HG03097 (cell line): ENCODE measurements at regions not wholly inside any gene's neighbourhood (a gene's known extent, or its start where the extent isn't known, plus 50 kb on each side); places are given as distances from the start of the nearest gene placed in this dataset.
"Not testable (repeated sequence)": the region's sequence is repeated elsewhere in the genome, so short reads cannot be mapped to it uniquely, and the experiment has no call there.

Experiments used
- ATAC-seq: cut with Tn5 transposase; IDR thresholded peaks from one replicate; pipeline ENCODE4 v1.9.1; 2021; ENCODE audit not compliant: unreplicated experiment, low FRiP score

DNA sequence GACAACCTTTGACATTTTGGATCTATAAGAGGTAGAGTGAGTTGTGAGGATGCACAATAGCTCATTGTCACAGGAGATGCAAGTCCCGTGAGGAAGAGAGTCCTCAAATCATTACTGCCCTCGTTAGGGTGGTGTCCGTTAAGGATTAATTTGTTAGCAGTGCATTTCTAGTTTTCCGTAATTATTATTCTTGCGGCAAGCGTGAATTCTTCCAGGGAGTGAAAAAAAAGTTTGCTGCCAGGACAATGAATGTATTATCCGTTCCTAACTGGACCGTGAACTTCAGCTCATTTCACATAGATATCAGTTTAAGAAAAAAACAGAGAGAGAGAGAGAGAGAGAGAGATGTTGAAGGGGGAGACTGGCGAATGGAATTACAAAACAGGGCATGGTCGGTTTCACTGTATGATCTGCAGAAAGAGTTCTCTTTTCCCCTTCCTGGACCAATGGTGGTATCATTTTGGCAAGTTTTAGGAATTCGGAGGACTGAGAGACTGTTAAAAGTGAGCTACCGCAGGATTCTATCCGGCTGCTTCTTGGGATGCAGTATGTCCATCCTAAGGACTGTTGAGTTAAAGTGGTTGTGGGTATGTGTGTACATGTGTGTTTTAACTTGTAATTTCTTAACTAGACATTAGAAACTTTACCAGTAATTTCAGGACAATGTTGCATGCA lies 216.0 kb upstream of the NFIA start:
- ATAC-seq, result no peak

DNA sequence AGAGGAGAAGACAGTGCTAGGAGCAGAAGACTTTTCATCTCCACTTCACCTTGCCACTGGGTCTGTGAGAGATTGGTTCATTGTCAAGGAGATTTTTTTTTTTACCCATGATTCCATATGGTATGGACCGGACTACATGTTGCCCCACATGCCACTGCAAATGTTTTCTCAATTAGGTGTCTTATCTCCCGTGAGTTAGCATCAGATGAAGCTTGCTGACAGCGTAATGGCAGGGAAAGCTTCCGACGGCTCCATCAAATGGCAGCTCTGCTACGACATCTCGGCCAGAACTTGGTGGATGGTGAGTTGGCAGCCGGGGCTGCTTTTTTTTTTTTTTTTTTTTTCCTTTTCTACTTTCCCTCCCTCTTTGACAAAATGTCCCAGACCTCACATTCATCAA lies 217.2 kb upstream of the NFIA start:
- no peak for ATAC-seq

DNA sequence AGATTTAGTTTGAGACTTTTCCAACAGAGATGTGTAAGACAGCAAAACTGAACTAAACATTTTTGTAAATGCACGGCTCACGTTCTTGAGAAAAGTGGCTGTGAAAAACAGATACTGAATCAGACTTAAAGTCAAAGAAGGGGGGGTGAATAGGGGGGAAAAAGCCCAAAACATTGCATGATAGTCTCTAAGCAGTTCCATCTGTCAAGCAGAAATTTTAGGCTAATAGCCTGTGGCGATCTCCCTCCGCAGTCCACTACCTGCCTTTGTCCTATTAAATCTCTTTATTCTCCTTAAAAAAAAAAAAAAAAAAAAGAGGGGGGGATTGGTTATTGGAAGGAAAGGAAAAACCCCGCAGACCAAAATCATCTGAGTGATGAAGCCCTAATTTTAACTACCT lies 217.6 kb upstream of the NFIA start:
- ATAC-seq, result no peak

DNA sequence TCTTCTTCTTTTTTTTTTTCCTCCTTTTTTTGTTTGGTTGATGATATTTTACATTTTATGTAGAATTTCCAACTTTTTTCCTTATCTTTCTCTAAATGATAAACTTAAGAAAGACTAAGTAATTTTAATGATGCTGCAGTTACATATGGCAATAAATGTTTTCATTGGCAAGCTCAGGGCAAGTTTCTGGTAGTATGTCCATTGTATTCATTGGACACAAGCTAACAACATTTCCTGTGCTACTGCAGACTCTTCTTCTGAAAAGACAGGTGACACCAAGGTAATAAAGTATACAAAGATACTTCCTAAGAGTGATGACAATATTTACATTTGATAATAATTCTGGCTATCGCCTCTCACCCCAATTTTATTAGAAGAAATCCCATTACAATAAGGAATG lies 219.2 kb upstream of the NFIA start:
- no peak for ATAC-seq

DNA sequence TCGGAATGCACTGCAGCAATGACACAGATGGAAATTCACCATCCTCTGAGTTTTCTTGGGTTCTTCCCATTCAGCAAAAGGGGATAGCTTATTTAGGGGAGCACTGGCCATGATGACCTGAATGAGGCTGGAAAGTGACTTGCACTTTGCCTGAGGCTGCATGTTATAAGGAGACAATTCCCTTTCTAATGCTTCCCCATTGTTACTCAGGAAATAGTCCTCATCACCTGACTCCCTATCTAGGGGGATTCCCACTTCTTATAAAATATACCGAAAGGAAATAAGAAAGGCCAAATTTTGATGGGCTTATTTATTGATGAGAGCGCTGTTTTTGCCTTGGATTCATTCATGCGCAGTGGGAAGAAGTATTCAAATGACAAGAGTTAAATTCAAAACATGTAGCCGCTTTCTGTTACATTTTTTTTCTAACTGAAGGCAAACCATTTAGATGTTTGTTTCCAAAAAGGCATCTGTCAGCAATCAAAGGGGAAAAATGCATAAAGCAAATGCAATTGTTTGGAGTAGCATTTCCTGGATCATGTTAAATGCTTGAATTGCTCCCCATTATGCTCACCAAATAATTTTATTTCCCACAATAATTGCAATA lies 220.3 kb upstream of the NFIA start:
- no peak for ATAC-seq

DNA sequence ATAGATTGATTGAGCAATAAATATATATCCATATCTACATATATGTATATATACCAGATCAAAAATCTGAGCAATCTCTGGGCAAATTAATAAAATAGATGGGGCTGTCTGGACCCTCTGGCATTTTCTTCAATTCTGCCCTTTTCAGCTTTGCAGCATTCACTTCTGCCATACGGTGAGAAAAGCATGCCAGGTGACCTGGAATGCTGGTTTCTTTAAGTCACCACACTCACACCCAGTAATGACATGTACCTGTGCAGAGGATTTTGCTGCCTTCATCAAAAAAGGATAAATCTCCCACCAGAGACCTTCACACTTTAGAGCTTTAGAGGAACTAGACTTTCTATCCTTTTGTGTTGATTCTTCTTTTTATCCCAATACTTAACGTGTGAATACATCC lies 223.2 kb upstream of the NFIA start:
- no peak for ATAC-seq

DNA sequence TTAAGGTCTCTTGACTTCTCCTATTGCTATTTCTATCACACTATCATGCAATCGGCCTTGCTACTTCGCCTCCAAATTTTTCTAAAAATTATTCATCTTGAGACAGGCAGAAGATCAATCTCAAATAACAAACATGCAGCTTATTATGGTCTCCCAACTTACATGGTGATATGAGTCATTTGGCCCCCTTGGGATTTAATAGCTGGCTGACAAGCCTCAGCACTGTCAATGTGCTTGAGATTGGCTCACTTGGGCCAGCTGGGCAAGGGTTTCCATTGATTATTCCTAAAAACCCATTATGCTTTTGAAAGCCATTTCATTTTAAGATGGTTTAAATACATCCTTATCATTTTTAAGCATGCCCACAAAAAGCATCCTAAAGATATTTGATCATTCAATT lies 224.5 kb upstream of the NFIA start:
- ATAC-seq, result no peak

DNA sequence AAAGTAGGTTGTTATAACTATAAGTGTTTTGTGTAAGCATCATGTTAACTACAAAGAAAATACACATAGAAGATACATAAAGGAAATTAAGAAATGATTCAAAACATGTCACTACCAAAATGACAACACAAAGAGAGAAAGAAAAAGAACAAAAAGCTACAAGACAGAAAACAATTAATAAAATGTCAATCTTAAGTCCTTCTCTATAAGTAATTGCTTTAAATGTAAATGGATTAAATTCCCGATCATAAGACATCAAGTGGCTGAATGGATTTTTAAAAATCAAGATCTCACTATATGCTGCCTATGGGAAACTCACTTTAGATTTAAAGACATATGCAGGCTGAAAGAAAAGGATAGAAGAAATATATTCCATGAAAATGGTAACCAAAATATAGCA lies 232.3 kb upstream of the NFIA start:
- ATAC-seq, result no peak

DNA sequence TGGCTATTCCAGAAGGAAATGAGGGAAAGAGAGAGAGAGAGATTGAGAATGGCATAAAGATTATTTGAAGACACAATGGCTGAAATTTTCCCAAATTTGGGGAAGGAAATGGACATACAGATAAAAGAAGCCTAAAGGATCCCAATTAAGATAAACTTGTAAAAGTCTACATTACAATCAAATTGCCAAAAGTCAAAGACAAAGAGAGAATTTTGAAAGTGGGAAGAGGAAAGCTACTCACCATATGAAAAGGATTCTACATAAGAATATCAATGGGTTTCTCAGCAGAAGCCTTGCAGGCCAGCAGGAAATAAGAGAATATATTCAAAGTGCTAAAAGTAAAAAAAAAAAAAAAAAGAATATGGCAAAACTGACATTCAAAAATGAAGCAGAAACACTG lies 233.0 kb upstream of the NFIA start:
- ATAC-seq, result no peak

DNA sequence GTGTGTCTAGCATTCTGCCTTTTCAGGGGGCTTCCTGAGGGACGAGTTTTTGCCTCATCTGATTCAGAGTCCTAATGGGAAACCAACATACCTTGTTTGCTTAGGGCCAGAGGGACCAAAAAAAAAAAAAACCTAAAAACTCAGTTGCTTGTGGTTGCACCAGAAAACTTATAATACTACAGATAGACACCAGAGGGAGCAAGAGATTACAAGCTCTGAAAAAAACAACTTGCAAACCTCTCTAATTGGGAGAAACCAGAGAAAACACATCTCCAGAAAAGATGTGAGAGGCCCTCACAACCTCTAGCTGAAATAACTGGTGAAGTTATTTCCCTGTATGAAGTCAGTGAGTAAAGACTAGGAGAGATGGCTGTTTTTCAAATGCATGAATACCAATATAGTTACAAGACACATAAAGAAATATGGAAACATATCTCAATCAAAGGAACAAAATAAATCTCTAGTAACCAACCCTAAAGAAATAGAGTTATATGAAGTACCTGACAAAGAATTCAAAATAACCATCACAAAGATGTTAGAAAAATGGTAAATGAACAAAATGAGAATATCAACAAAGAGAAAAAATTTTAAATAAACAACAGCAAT lies 233.7 kb upstream of the NFIA start:
- no peak for ATAC-seq

DNA sequence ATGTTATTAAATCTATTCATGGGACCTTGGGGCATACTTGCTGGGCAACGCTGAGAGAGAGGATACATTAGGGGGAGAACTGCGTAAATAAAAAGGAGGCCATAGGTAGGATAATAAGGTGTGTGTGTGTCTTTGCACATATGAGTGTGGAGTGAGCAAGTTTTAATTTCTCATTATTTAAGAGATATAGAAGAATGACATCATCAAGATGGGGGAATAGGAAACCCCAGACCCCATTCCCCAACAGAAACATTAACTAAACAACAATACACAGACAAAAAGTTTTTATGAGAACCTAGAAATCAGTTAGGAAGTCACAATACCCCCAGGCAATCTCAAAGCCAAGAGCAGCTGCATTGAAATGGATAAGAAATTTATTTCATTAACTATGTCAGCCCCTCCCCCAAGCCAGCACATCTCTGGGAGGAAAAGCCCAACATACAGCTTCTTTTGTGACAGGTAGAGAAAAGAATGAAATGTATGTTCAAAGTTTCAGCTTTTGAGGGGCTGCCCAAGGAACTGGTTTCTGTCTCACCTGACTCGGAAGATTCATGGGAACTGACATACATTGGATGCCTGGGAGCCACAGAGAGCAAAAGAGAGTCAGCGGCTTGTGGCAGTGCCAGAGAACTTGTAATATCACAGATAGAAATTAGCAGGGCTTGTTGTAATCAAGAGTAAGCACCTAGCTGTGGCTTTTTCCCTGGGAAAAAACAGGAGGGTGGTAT lies 234.3 kb upstream of the NFIA start:
- no peak for ATAC-seq

DNA sequence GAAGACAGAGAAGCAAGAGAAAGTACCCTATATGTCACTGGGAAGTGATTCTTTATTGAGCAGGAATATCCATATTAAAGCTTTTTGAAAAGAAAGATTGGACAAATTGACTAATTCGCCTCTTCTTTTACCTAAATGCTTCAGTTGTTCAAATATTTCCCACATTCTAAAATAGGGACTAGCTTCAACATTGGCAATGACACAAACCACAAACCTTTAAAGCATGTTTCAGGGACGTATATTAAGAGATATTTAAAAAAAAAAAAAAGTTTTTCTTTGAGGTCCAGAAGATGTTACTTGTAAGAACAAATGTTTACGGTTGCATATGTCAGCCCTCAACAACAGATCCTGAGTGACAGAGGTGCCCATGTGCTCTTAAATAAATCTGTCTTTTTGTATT lies 235.0 kb upstream of the NFIA start:
- no peak for ATAC-seq

DNA sequence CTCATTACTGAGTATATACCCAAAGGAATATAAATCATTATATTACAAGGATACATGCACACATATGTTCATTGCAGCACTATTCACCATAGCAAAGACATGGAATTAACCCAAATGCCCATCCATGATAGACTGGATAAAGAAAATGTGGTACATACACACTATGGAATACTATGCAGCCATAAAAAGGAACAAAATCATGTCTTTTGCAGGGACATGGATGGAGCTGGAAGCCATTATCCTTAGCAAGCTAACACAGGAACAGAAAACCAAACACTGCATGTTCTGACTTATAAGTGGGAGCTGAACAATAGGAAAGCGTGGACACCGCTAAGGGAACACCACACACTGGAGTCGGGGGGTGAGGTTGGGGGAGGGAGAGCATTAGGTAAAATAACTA lies 236.7 kb upstream of the NFIA start:
- not testable (repeated sequence) for ATAC-seq

DNA sequence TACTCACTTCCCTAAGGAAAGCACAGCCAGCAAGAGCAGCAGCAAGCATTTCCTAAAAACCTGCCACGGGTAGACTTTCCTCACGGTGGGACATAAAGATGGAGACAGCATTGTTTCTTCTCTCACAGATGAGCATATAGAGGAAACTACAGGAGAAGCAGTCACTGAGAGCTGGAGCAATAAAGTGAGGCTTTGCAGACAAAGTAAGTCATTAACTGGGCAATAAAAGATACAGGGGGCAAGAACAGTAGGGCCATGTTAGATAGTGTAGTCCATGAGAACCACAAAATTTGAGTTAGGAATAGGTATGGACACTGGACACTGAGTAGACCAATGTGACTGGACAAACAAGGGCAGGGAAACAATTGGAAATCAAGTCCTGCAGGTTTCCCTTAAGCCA lies 240.1 kb upstream of the NFIA start:
- no peak for ATAC-seq

DNA sequence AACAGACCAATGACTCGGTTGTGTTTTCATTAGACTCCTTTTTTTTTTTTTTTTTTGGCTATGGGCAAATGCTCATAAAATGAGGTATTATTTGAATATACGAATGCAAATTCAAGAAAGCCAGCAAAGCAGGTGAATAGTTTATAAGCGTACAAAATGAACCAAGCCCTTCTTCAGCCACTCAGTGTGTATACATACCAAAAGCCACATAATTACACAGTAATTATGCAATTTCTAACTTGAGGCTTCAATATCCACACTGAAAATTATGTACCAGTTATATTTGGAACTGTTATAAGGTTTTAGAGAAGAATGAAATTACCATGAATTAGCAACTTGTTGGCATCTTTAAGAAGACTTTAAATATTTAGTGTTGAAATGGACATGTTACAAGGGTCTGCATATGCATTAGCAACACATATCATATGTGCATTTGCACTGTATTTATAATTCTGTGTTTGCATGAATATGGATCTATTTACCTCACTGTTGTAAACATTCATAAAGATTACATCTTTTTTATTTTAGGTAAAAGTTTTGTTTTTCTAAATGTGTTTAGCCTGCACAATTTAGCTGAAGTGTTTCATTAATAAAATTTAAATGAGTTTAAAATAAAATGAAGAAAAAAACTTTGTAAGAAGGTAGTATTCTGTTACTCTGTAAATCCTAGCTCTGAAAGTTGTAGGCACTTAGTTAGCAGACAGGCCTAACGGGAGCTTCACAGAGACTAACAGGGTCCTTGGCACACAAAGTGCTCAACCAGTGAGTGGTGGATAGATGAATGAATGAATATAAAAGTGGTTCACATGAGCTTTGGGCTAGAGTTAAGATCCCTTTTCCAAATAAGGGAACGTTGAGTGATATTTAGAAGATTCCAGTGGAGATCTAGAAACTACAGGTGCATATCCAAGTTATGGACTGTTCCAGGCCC lies 241.0 kb upstream of the NFIA start:
- no peak for ATAC-seq

DNA sequence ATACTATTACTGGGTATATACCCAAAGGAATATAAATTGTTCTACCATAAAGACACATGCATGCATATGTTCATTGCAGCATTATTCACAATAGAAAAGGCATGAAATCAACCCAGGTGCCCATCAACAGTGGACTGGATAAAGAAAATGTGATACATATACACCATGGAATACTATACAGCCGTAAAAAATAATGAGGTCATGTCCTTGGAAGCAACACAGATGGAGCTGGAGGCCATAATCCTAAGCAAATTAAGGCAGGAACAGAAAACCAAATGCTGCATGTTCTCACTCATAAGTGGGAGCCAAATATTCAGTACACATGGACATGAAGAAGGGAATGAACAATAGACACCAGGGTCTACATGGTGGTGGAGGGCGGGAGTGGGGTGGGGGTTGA lies 241.9 kb upstream of the NFIA start:
- not testable (repeated sequence) for ATAC-seq

DNA sequence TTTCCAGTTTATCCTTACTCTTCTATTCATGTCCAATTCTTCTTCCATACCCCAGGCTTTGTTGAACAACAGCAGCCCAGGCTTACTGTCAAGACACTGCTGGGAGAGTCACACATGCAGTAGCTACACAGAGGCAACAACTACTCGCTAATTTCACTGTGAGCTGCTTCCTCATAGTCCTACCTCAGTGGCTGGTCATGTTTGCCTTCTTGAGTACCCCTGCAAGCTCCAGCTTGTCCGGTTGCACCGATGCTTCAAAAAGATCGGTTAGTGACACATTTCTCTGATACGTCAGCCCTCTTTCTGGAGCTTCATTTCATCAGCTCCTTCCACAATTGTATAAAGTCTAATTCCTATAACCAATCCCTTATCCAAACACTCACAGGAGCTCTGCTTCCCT lies 246.7 kb upstream of the NFIA start:
- no peak for ATAC-seq

DNA sequence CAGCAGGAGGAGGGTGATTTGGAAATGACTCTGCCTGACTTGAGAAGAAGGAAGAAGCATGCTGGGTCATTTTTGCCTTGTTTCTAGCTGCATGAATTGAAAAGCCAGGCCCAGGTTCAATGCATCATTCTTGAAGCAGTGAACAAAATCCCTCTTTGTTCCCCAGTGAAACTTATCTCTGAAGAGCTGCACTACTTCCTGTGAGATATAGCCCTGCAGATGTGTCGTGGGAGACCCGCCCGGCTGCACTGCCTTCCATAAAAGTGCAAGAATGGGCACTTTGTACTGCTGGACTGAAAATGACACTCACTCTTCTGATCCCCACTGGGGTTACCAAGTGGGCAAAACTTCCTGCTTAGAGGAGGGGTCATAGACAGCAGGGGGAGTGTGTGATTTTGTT lies 249.2 kb upstream of the NFIA start:
- no peak for ATAC-seq

DNA sequence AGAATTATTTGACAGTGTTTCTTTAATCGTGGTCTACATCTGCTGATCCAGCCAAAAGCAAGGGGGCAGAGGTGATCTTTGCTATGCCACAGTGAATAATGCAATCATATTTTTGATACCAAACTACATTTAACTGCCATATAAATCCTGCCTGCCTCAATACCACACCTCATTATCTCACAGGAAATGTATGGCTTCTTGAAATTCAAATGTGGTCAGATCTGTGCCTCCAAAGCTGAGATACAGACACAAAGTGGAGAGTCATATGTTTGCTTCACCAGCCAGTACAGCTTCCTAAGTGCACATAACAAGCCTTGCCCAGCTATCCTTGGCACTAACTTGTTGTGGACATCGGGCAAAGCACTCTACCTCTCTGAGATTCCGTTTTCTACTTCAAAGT lies 250.0 kb upstream of the NFIA start:
- no peak for ATAC-seq

DNA sequence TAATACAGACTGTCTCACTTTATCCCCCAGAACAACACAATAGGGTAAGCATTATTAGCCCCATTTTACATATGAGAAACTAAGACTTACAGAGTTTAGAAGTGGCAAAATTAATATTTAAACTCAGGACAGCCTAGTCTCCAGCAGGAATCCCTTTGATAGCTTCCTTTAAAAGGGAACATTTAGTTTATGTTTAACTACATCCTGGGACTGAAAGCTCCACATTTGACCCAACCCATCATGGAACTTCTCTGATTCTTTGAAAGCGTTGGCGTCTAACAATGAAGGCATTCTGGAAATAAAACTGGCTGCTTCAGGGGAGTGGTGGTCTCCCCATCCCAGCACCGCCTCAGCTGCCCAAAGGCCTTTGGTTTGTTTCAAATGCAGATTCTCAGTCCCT lies 250.6 kb upstream of the NFIA start:
- no peak for ATAC-seq

DNA sequence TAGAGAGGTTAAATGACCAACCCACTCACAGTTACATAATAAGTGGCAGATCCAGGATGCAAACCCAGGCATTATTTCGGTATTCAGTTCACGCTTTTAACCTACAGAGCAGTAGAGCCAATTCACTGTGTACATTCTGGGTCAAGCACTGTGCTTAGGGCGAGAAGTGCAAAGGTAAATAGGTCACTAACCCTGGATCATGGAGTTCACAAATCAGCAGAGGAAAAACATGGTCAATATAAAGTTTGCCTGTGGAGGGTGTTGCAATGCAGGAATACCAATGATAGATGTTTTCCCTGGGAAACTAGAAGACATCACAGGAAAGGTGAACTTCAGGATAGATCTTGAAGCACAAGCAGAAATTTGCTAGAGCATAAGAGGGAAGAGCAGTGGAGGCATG lies 253.4 kb upstream of the NFIA start:
- ATAC-seq, result no peak
